Muscle of leg (tissue), 3 donors: ENCODE measurements at regions not wholly inside any gene's neighbourhood (a gene's known extent, or its start where the extent isn't known, plus 50 kb on each side); places are given as distances from the start of the nearest gene placed in this dataset.
A peak's percentile ranks its signal among the peaks of the same experiment; 100 is the strongest.
"Not testable (repeated sequence)": the region's sequence is repeated elsewhere in the genome, so short reads cannot be mapped to it uniquely, and the experiment has no call there.

Experiments
- DNase-seq: peaks from one replicate; pipeline ENCODE4 v3.0.0; 2013
- H3K27ac ChIP-seq: one replicate; pipeline ENCODE4 v1.5.1; 2013; ENCODE audit warnings: mild to moderate bottlenecking, low read length, control low read depth
- H3K27me3 ChIP-seq: one replicate; pipeline ENCODE4 v1.6.1; 2013; ENCODE audit warnings: low read length; ENCODE audit not compliant: control insufficient read depth, insufficient read depth
- H3K36me3 ChIP-seq: one replicate; pipeline ENCODE4 v1.6.1; 2013; ENCODE audit warnings: low read length; ENCODE audit not compliant: control insufficient read depth, insufficient read depth
- H3K4me1 ChIP-seq: one replicate; pipeline ENCODE4 v1.6.1; 2013; ENCODE audit warnings: low read length; ENCODE audit not compliant: control insufficient read depth, insufficient read depth
- H3K4me3 ChIP-seq: one replicate; pipeline ENCODE4 v1.5.1; 2013; ENCODE audit warnings: low read length, control low read depth
- H3K9me3 ChIP-seq: replicated peaks from 2 replicates; pipeline ENCODE4 v1.6.1; 2013; ENCODE audit warnings: low read depth, low read length; ENCODE audit not compliant: control insufficient read depth
- WGBS: methylation state at CpG from one replicate; pipeline ENCODE4 v1.1.5; 2013; ENCODE audit warnings: missing lambda C conversion rate; ENCODE audit not compliant: insufficient coverage; 5-methylcytosine and 5-hydroxymethylcytosine counted together

- DNase-seq, H3K4me3 ChIP-seq, H3K9me3 ChIP-seq, H3K27ac ChIP-seq, H3K27me3 ChIP-seq, H3K36me3 ChIP-seq, H3K4me1 ChIP-seq: not testable (repeated sequence)
- no CpG with 5 or more reads among the region's 4 CpGs for WGBS
These were observed 2264.5 kb downstream of the ARAP2 start for GRCh38 chr4:33979781-33980180.

GRCh38 chr4:33980361-33980760 is 2264.0 kb downstream of the ARAP2 start:
- Histone ChIP-seq H3K4me1 (no peaks in the 10 kb centered on the region), H3K36me3 (no peaks in the 10 kb centered on the region), H3K9me3 (no peaks in the 10 kb centered on the region), H3K27me3 (no peaks in the 10 kb centered on the region), H3K4me3 (no peak overlapping the region), H3K27ac (no peak overlapping the region)
- no peak for DNase-seq
- 80% methylated on average over 1 of the region's 2 CpGs for WGBS

- Histone ChIP-seq H3K27ac (no peak overlapping the region), H3K9me3 (no peaks in the 10 kb centered on the region), H3K27me3 (no peaks in the 10 kb centered on the region), H3K4me1 (no peaks in the 10 kb centered on the region), H3K36me3 (no peaks in the 10 kb centered on the region), H3K4me3 (no peak overlapping the region)
- DNase-seq = no peak
- WGBS = no CpG with 5 or more reads among the region's 3 CpGs
These were observed 2254.4 kb downstream of the ARAP2 start for GRCh38 chr4:33989820-33990443.

- WGBS = no CpG with 5 or more reads among the region's 4 CpGs
- no peak for DNase-seq
- Histone ChIP-seq H3K4me3 (no peak overlapping the region), H3K4me1 (no peaks in the 10 kb centered on the region), H3K27me3 (no peaks in the 10 kb centered on the region), H3K27ac (no peak overlapping the region), H3K9me3 (no peaks in the 10 kb centered on the region), H3K36me3 (no peaks in the 10 kb centered on the region)
These were observed 2248.1 kb downstream of the ARAP2 start for GRCh38 chr4:33996075-33996718.

- no peak overlapping the region for H3K4me3 ChIP-seq
- 33% methylated on average over 1 of the region's 3 CpGs for WGBS
- no peaks in the 10 kb centered on the region for H3K9me3 ChIP-seq
- no peak overlapping the region for H3K27ac ChIP-seq
- H3K36me3 ChIP-seq = no peaks in the 10 kb centered on the region
- peak; percentile 34 for DNase-seq
- no peaks in the 10 kb centered on the region for H3K4me1 ChIP-seq
- no peaks in the 10 kb centered on the region for H3K27me3 ChIP-seq
These were observed 2246.0 kb downstream of the ARAP2 start for GRCh38 chr4:33998291-33998690.

- Histone ChIP-seq H3K36me3 (no peaks in the 10 kb centered on the region), H3K4me3 (no peak overlapping the region), H3K27me3 (no peaks in the 10 kb centered on the region), H3K27ac (no peak overlapping the region), H3K9me3 (no peaks in the 10 kb centered on the region), H3K4me1 (no peaks in the 10 kb centered on the region)
- WGBS = 50% methylated on average over 1 of the region's 3 CpGs
- DNase-seq = no peak
These were observed 2244.0 kb downstream of the ARAP2 start for GRCh38 chr4:34000356-34000755.

- no CpG with 5 or more reads among the region's 1 CpG for WGBS
- H3K4me3 ChIP-seq, DNase-seq, H3K9me3 ChIP-seq, H3K27ac ChIP-seq, H3K4me1 ChIP-seq, H3K36me3 ChIP-seq, H3K27me3 ChIP-seq: not testable (repeated sequence)
These were observed 2237.8 kb downstream of the ARAP2 start for GRCh38 chr4:34006540-34006939.

- no peak for DNase-seq
- Histone ChIP-seq H3K4me3 (no peak overlapping the region), H3K27me3 (no peaks in the 10 kb centered on the region), H3K9me3 (no peaks in the 10 kb centered on the region), H3K27ac (no peak overlapping the region), H3K36me3 (no peaks in the 10 kb centered on the region), H3K4me1 (no peaks in the 10 kb centered on the region)
- no CpG with 5 or more reads among the region's 1 CpG for WGBS
These were observed 2234.4 kb downstream of the ARAP2 start for GRCh38 chr4:34009951-34010350.

GRCh38 chr4:34010751-34011519 is 2233.4 kb downstream of the ARAP2 start:
- no peaks in the 10 kb centered on the region for H3K9me3 ChIP-seq
- no peak for DNase-seq
- no peaks in the 10 kb centered on the region for H3K4me1 ChIP-seq
- H3K27ac ChIP-seq = no peak overlapping the region
- H3K4me3 ChIP-seq = no peak overlapping the region
- no peaks in the 10 kb centered on the region for H3K36me3 ChIP-seq
- no CpG with 5 or more reads among the region's 6 CpGs for WGBS
- H3K27me3 ChIP-seq = no peaks in the 10 kb centered on the region

- Histone ChIP-seq H3K27ac (no peak overlapping the region), H3K27me3 (no peaks in the 10 kb centered on the region), H3K9me3 (no peaks in the 10 kb centered on the region), H3K36me3 (no peaks in the 10 kb centered on the region), H3K4me1 (no peaks in the 10 kb centered on the region), H3K4me3 (no peak overlapping the region)
- WGBS = no CpG with 5 or more reads among the region's 1 CpG
- no peak for DNase-seq
These were observed 2209.1 kb downstream of the ARAP2 start for GRCh38 chr4:34035225-34035624.
